Stimulated activated CD4-positive, alpha-beta T cell treated with anti-CD3 and anti-CD28 coated beads, TNF-alpha, amount 100 ng/mL, for 24 hours (primary cell): ENCODE measurements at regions not wholly inside any gene's neighbourhood (a gene's known extent, or its start where the extent isn't known, plus 50 kb on each side); places are given as distances from the start of the nearest gene placed in this dataset.

Experiments used
- DNase-seq, 3 experiments: peaks; one replicate each; pipeline ENCODE4 v3.0.0-alpha.2; 2020; ENCODE audit warnings: low read depth in 3 of 3

DNA sequence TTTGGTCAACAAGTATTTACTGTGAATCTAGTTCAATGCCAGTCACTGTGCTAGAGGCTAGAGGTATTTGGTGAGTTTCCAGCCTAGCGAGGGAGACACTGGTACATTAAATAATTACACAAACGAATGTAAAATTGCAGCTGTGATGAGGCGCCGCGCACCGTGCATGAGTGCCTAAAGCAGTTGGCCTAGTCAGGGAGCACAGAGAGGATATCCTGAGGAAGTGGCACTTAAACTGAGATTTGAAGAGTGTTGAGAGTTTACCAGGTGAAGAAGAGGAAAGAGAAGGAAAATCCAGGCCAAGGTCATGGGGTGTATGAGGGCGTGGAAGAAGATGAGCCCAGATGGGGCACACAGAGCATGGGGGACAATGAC lies 157.6 kb upstream of the NDUFV2 start:
- no peak for DNase-seq

- no peak for DNase-seq
Measured at GRCh38 chr18:8945514-8945913, 157.0 kb upstream of the NDUFV2 start.

GRCh38 chr18:8946066-8946838 lies 156.2 kb upstream of the NDUFV2 start:
- no peak for DNase-seq

- DNase-seq, result no peak
Measured at GRCh38 chr18:8947566-8947965, 154.9 kb upstream of the NDUFV2 start.

GRCh38 chr18:8948011-8948410 lies 154.5 kb upstream of the NDUFV2 start:
- DNase-seq, result no peak

- no peak for DNase-seq
Measured at GRCh38 chr18:8948471-8949149, 153.9 kb upstream of the NDUFV2 start.

DNA sequence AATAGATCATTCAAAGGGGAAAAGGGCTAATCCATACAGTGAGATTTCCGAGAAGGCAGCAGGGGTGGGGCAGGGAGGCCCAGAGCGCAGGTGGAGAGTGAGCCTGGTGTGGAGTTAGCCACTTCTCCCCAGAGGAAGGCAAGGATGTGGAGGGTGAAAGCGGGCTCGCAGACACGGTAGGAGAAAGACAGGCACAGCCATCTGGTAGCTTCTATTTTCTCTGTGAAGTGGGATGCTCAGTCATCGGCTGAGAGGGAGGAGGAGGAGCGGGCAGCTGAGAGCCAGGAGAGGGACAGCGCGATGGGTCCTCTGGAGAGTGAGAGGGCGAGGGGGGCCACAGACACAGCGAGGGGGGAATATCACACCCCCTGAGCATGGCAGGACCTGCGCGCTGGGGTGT lies 153.3 kb upstream of the NDUFV2 start:
- DNase-seq, result no peak

DNA sequence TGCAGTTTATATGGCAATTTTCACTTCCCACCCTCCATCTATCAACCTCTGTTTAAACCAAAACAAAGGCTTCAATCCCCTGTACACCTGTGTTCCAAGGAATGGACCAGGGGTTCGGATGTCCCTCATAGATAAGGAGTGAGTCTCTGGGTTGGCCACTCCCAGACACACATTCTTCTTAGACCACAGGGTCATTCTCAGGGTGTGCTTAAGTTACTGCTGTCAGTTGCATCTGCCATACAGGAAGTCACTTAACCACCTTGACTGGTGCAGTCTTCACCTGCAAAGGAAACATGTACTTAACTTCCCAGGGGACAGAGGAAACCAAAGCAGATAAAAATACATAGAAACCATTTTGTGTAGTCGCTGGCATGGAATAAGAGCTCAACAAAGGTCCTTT lies 151.0 kb upstream of the NDUFV2 start:
- no peak for DNase-seq

DNA sequence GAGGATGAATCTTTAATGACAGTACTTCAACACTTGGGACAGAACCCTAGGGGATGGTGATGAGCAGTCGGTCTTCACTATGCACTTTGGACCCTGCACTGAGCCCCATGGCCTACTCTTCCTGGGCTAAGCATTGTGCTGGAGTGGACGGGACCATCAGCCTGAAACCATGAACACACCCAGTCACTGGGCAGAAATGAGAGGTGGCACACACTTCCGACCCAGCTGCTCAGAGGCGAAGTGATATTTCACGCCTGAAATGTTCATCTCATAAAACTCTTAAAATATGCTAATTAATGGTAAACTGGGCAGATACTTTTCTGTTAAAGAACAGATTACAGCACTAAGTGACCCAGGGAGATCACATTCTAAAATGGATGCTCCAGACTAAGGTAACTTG lies 150.3 kb upstream of the NDUFV2 start:
- no peak for DNase-seq

DNA sequence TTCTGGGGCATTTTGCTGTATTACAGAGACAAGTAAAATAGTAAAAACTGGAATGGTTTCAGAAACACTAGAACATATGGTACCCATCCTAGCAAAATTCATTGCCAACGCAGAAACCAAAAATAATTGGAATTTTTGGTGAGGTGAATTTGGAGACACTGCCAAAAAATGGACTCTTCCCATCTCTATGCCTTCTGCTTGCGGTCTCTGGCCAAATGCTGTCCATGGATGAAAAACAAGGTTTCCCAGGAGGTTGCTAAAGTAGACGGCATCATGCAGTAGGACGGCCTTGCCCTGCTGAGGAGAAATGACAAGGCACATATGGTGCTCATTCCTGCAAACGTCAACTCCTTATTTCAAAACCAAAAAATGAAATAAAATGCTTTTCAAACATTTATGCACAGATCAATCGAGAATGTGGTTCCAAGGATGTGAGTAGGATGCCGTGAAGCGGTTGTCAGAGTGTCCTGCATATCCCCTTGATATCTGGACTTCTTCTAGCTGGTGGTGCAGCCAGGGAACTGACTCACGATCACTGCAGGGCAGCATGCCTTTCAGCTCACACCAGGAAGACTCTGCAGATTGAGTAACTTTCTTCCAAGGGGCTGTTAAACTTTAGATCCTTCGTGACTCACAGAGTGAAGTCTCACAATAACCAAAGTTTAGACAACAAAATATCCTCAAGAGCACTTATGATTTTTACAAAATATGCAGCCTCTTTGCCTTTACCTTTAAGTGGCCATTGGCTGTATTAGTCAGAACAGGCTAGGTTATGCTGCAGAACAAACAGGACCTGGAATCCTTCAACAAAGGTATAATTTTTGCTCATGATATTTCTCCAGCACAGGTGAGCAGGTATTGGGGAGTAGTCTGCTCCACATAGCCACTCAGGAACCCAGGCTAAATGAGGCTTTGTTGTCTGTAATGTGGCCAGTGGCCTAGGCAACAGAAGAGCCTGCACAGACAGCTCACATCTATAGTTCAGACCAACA lies 149.4 kb upstream of the NDUFV2 start:
- no peak for DNase-seq

GRCh38 chr18:8957731-8958130 lies 144.8 kb upstream of the NDUFV2 start:
- DNase-seq, result no peak

DNA sequence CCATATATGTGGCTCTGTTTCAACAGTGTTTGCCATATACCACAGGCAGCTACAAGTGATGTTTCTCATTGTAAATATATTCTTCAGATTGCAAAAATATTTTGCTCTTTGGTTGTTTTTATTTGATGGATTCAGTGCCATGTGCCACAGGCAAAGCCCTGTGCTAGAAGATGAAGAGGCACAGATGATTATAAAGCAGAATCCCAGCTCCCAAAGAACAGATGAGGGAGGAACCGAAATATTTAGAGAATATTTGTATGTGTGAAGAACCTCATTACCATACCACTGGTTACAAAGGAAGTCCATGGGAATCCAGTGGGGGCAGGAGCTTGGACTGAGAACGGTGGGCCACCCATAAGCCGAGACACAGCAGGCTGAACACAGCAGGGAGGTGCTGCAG lies 143.8 kb upstream of the NDUFV2 start:
- DNase-seq, result no peak

DNA sequence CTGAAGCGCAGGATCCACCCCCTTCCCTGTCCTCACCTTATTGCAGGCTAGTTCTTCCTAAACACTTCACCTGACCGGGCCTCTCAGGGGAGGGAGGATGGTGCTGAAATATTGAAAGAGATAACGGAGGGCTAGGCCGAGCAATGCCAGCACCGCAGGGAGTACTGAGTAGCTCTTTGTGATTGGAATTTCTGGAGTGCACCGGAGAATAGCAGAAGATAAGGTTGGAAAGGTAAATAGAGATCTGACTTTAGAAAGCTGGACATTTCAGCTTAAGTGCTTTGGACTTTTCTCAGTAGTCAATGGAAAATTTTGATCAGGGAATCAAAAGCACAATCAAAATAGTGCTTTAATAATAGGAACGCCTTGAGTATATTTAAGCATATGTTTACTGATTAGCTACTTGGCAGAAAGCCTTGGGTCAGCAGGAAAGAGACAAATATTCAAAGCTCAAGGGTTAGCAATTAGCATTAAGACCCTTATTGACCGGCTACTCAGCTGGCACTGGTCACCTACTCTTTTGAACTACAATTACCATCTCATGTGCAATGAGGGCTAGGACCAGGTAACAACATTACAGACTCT lies 142.9 kb upstream of the NDUFV2 start:
- DNase-seq, result no peak

GRCh38 chr18:8960740-8961657 lies 141.5 kb upstream of the NDUFV2 start:
- no peak for DNase-seq

- no peak for DNase-seq
Measured at GRCh38 chr18:8962192-8962779, 140.2 kb upstream of the NDUFV2 start.

DNA sequence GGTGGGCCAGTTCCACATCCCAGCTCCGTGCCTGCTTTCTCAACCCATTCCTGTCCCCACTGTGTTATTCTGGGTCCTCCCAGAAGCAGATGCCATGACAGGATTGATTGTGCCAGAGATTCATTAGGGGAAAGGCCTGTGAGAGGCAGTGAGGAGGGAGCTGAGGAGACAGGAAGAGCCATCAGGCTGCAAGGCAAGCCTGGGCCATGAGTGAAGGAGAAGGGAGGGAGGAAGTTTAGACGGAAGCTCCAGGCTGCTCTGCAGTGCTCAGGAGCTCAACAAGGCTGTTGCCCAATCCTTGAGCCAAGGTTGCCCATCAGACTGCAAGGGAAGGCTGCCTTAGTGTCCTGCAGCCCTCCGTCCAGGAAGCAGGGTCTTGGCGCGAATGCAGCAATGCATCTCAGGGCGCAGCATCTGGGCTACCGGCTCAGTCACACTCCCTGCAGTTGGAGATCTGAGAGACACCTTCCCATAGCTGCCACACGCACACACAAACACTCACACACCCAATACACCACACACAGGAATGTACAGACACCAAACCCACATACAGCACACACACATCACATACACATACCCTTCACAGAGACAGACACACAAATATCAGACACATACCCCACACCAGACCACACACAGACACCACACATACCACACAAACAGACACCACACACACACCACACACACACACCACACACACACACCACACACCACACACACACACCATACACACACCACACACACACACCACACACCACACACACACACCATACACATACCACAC lies 139.5 kb upstream of the NDUFV2 start:
- no peak for DNase-seq

GRCh38 chr18:8963876-8964275 lies 138.6 kb upstream of the NDUFV2 start:
- no peak for DNase-seq

- DNase-seq, result no peak
Measured at GRCh38 chr18:8965398-8965797, 137.1 kb upstream of the NDUFV2 start.

DNA sequence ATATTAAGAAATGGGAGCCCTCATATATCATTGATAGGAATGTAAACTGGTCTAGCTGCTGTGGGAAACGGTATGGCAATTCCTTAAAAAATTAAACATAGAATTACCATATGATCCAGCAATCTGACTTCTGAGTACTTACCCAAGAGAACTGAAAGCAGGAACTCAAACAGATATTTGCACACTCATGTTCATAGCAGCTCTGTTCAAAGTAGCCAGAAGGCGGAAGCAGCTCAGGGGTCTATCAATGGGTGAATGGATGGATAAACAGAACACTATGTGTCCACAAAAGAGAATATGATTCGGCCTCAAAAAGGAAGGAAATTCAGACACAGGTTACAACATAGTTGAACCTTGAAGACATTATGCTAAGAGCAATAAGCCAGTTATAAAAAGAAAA lies 135.7 kb upstream of the NDUFV2 start:
- DNase-seq, result no peak

DNA sequence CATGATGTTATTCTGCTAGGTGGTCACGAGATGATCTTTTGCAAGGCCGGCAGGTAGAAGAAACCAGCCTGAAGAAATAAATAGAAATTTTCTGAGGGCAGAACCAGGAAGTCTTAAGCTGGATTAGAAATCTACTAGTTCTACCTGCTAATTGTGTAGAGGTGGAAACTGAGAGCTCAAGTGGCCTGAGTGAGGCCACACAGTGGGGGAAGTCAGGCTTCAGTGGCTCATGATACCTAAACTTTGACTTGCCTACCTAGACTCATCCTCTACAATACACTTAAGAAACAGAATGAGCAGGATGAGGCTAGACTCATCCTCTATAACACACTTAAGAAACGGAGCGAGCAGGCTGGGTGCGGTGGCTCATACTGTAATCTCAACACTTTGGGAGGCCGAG lies 134.9 kb upstream of the NDUFV2 start:
- no peak for DNase-seq
